Kidney epithelial cell (primary cell): ENCODE measurements at regions not wholly inside any gene's neighbourhood (a gene's known extent, or its start where the extent isn't known, plus 50 kb on each side); places are given as distances from the start of the nearest gene placed in this dataset.

Experiments used
- DNase-seq: peaks from one replicate; pipeline ENCODE4 v3.0.0-alpha.2; 2010; ENCODE audit warnings: low read depth
- H3K27me3 ChIP-seq: 2 replicates; pipeline ENCODE4 v1.6.0; 2011; ENCODE audit warnings: low read length; ENCODE audit not compliant: control insufficient read depth, insufficient read depth
- H3K36me3 ChIP-seq: 2 replicates; pipeline ENCODE4 v1.5.1; 2011; ENCODE audit warnings: low read length; ENCODE audit not compliant: control insufficient read depth, insufficient read depth
- H3K4me3 ChIP-seq: 2 replicates; pipeline ENCODE4 v1.5.1; 2011; ENCODE audit warnings: low read depth, mild to moderate bottlenecking, control low read depth, low read length
- CTCF ChIP-seq: IDR thresholded peaks from 2 replicates; pipeline ENCODE4 v1.5.1; 2011; ENCODE audit warnings: mild to moderate bottlenecking, moderate library complexity, low read length, control low read depth, inconsistent platforms; ENCODE audit not compliant: insufficient read depth, poor library complexity, severe bottlenecking

DNA sequence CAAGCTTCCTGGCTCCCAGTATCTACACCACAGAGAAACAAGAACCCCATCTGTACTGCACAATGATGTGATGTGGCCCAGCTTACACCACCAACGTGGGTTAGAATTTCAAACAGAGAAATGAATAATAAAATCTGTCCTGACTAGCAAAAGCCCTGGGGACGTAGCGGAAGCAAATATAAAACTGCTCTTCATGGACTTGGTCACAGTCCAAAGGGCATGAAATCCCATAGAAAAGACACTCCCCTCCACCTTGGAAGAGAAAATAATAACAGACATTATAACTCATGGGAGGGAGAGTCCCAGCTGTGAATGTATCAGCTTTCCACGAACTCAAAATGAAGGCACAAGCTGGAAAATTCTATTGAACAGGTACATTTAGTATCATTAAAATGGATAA, 205.3 kb upstream of the GALNT17 start:
- TF ChIP-seq CTCF = no peak
- Histone ChIP-seq H3K27me3 (no peaks in the 10 kb centered on the region), H3K4me3 (no peak overlapping the region), H3K36me3 (no peaks in the 10 kb centered on the region)
- no peak for DNase-seq

- H3K27me3 ChIP-seq = no peaks in the 10 kb centered on the region
- no peak for DNase-seq
- TF ChIP-seq CTCF = no peak
- H3K36me3 ChIP-seq = no peaks in the 10 kb centered on the region
- H3K4me3 ChIP-seq = no peak overlapping the region
These were observed 196.6 kb upstream of the GALNT17 start for GRCh38 chr7:70935311-70935710.

- no peak overlapping the region for H3K4me3 ChIP-seq
- DNase-seq = no peak
- H3K27me3 ChIP-seq = no peaks in the 10 kb centered on the region
- H3K36me3 ChIP-seq = no peaks in the 10 kb centered on the region
- no peak for TF ChIP-seq CTCF
These were observed 196.1 kb upstream of the GALNT17 start for GRCh38 chr7:70935854-70936253.

DNA sequence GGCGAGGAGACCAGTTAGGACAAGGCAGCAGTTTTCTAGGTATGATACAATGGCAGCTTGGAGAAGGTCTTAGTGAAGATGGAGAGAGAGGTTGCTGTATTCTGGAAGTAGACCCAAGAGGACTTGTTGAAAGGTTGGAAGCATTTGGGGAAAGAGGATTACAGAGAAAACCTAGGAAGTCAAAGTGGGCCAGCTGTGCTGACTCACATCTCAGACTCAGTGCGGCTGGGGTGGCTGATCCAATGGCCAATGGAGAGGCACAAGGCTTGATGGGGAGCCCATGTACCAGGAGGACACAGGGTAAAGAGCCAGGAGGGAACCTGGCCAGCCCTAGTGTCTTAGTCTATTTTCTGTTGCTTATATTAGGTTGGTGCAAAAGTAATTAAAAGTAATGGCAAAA, 194.5 kb upstream of the GALNT17 start:
- H3K27me3 ChIP-seq = no peaks in the 10 kb centered on the region
- no peak overlapping the region for H3K4me3 ChIP-seq
- H3K36me3 ChIP-seq = no peaks in the 10 kb centered on the region
- no peak for DNase-seq
- no peak for TF ChIP-seq CTCF

GRCh38 chr7:70940597-70940996, 191.3 kb upstream of the GALNT17 start:
- H3K27me3 ChIP-seq = no peaks in the 10 kb centered on the region
- TF ChIP-seq CTCF = no peak
- H3K4me3 ChIP-seq = no peak overlapping the region
- no peaks in the 10 kb centered on the region for H3K36me3 ChIP-seq
- DNase-seq = no peak

DNA sequence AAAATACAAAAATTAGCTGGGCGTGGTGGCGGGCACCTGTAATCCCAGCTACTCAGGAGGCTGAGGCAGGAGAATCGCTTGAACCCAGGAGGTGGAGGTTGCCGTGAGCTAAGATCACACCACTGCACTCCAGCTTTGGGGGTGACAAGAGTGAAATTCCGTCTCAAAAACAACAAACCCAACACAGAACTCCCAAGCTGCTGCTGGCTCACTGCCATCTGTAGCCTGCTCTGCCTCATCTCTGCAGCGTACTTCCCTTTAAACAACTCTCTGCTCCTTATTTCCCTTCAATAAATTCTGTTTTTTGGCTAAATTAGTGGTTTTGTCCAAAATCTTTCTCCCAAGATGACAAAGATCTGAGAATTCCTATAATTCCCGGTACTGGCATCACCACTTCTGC, 189.2 kb upstream of the GALNT17 start:
- DNase-seq = no peak
- Histone ChIP-seq H3K27me3 (no peaks in the 10 kb centered on the region), H3K36me3 (no peaks in the 10 kb centered on the region), H3K4me3 (no peak overlapping the region)
- TF ChIP-seq CTCF = no peak
